HG03108 (cell line): ENCODE measurements at regions not wholly inside any gene's neighbourhood (a gene's known extent, or its start where the extent isn't known, plus 50 kb on each side); places are given as distances from the start of the nearest gene placed in this dataset.

ENCODE experiments used
- ATAC-seq: cut with Tn5 transposase; IDR thresholded peaks from one replicate; pipeline ENCODE4 v1.9.1; 2021; ENCODE audit warnings: moderate library complexity; ENCODE audit not compliant: unreplicated experiment

DNA sequence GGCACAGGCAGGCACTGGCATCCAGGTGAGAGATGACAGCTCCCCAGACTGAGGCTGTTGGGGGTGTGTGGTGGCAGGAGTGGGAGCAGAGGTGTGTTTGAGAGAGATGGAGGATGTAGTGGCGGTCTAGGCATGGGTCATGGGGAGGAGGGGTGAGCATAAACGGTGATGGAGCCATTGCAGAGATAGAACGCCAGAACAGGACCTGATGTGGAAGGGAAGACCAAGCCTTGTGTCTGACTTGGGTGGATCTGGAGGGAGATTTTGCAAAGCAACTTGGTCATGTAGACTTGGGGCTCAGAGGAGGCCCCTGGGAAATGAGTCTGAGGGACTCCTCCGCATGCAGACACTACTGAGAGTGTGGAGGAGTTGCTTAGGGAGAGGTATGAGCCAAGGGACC, 50.0 kb upstream of the CLDN5 start:
- no peak for ATAC-seq

DNA sequence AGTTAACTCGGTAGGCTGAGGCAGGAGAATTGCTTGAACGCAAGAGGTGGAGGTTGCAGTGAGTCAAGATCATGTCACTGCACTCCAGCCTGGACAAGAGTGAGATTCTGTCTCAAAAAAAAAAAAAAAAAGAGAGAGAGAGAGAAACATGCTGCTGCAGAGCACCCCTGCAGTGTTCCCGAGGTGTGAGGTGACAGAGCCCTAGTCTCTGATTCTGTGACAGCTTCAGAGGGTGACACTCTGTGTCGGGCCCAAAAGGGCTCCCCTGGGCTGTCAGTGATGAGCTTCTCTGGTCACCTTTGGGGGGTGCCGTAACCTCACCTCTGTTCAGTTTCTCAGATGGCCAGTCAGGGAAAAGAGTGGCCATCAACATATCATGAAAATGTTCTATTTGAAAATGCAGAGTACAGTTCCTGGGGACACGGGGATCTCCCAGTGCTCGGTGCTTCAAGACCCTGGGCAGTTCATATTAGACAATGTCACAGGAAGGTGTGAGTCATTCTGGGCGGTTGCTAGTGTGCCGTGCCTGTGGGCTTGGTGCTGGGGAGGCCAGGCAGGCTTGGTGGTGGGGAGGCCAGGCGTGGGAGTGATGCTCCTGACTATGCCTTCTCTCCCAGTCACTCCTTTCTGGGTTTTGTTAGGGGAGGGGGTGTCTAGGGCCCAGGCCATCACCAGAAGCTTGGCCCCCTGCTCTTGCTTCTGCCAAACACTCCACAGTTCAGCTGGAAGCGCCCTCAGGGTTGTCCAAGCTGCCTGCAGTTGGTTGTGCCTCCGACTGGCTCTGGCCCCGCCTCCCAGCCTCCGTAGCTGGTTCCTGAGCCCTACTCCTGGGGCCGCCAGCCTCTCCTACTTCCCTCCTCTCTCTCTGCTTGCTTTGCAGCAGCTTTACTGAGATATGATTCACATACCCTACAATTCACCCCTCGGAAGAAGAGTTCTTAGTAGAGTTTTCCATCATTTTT, 52.5 kb upstream of the CLDN5 start:
- ATAC-seq: no peak

DNA sequence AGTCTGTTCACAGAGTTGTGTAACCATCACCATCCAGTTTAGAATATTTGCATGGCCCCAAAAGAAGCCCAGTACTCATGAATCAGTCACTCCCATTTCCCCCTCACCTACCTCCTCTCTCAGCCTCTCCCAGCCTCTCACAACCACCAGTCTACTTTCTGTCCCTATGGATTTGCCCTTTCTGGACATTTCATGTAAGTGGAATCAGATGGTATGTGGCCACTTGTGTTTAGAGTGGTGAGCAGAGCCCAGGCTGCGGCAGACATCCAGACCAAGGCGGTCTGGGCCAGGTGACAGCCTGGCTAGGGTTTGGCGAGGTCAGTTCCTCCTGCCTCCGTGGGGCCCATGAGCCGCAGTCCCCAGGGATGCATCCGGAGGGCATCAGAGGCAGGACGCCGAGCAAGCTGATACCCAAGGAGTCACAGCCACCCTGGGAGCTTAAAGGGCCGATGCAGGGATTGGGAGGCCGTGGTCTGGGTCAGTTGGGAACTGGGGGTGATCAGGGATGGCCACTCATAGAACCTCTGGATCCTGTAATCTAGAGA, 53.3 kb upstream of the CLDN5 start:
- no peak for ATAC-seq

DNA sequence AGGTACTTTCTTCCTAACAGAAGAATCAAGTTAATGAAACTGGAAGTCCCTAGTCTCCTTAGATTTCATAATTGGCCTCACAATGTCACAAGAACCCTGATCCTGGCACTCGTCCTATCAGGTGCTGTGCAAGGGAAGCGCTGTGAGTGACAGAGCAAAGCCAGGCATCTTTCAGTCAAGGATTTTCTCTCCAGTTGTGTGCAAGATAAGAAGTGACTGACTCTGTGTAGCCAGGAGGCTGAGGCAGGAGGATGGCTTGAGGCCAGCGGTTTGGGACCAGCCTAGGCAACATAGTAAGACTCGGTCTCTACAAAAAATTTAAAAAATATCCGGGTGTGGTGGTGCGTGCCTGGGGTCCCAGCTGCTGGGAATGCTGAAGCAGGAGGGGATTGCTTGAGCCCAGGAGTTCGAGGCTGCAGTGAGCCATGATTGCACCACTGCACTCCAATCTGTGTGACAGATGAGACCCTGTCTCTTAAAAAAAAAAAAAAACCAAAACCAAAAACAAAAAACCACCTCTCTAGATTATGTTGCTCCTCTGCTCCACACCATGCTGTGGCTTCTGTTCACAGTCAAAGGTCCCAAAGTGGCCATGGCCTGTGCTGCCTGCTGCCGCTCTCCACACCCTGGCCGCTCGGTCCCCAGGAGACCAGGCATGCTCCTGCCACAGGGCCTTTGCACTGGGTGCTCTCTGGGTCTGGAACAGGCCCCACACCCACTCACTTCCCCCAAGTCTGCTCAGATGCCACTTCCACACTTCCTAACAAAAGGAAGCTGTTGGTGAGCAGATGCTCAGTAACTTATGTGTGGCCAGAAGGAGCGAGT, 54.2 kb upstream of the CLDN5 start:
- ATAC-seq: no peak

DNA sequence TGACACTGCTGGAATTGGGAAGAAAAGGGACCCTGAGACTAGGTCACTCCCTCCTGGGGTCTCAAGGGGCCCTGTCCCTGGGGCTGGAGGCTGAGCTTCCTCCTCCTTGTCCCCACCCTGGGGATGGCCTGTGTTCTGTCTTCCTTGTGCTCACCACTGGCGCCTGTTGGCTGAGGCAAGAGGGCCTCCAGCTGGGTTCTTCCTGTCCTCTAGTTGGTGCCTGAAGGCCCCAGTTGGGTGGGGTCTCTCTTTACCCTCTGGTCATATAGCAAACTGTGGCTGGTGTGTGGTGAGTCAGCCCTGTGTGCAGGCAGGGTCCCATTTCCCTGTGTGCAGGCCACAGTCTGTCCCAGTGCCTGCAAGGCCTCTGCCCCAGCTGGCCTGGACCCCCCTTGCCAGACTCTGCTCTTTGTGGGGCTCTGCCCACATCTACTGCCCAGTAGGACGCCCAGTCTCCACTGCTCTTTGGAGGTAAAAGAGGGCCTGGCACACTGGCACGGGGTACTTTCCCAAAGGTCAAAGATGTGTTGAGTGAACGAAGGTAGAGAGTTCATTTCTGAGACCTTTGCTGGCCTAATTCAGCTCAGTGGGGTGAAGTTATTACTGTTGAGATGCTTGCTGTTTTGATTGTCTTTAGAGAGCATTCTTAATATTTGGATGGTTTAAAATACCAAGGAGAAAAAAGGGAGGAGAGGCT, 55.1 kb upstream of the CLDN5 start:
- no peak for ATAC-seq

DNA sequence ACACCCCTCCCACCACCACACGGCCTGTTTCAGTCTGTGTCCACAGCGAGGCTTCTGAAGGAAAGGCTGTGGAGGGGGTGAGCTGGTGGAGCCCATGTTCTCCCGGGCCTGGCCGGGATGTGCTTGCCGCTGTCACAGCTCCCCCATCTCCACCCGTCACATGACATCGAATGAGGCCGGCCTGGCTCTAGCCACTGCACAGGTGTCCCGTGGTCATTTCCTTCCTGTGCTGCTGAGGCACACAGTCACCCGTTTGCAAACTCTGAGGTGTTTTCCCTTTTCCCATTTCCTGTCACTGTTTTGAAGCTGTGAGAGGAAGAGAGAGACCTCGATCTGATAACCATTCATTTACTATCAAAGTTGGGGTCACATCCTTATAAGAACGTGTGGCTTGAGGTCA, 55.7 kb upstream of the CLDN5 start:
- ATAC-seq: no peak

DNA sequence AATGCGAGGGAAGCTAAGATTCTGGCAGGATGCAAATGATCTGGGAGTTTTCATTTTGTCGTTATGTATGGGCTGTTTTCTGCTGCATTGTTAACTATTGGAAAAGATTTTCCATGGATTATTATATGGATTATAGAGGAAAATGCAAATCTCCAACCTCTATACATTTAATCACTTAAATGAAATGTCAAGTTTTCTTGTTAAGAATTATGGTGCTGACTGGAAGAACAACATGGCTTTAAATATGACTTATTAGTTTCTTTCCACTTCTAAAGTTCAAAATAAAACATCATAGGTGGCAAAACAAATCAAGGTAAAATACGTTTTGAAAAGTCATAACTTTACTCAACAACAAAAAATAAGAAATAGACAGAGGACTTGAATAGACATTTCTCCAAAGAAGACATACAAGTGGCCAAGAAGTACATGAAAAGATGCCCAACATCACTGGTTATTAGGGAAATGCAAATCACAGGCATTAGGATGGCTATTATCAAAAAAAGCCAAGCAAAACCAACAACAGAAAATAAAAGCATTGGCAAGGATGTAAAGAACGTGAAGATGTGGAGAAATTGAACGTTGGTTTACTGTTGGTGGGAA, 56.2 kb upstream of the CLDN5 start:
- ATAC-seq: no peak

DNA sequence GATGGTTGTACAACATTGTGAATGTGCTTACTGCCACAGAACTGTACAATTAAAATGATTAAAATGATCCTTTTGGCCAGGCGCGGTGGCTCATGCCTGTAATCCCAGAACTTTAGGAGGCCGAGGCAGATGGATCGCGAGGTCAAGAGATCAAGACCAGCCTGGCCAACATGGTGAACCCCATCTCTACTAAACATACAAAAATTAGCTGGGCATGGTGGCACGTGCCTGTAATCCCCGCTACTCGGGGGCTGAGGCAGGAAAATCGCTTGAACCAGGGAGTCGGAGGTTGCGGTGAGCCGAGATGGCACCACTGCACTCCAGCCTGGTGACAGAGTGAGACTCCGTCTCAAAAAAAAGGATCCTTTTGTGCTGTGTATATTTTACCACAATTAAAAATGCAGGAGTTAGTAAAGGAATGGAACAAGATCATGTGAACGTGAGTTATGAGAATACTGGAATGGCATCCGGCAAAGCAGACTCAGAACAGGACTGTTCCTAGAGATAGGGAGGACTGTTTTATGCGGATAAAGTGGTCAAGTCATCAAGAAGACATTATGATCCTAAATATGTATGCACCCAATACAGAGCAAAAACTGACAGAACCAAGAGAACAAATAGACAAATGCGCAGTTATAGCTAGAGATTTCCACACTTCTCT, 58.0 kb upstream of the CLDN5 start:
- ATAC-seq: no peak

DNA sequence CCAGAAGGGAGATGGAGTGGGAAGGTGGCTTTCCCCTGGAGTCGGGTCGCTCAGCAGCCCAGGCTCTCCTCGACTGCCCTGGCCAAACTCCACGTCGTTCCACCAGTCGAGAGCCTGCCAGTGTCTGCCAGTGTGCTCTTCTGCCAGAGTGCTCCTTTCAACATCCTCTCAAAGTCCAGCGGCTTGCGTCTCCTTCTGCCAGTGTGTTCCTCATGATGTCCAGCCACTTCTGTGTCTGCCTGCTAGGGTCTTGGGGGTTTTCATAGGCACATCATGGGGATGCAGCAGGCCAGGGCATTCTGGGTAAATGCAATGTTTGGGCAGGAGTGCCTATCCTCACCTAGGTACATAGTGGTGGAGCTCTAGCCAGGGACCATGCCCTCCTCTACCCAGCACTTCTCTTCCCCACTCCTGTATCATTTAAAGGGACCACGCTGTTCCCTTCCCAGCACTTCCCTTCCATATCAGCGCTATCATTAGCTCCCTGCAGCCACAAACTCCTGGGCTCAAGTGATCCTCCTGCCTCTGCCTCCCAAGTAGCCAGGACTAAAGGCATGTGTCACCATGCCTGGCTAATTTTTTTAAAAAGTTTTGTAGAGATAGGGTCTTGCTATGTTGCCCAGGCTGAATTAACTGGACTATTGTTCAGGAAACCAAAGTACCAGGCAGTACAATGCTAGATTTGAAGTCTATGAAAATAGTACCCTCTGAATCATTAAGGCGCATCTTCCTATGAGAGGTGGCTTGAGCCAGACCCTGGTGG, 62.9 kb upstream of the CLDN5 start:
- ATAC-seq: no peak

DNA sequence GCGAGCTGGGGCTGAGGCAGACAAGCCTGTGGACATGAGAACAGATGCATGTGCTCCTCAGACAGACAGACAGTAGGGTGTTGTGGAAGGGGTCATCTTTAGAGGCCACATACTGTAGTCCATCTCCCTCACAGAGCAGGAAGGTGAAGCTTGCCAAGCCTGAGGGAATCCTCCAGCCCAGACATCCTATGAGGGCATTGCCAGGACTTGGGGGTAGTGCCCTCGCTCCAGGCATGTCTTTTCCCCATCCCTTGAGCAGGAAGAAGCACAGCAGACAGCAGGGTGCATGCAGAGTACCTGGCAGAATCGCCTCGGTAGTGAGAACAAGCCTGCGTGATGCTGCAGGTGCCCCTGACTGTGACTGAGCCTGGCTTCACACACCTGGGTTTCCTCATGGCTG, 66.5 kb upstream of the CLDN5 start:
- no peak for ATAC-seq

DNA sequence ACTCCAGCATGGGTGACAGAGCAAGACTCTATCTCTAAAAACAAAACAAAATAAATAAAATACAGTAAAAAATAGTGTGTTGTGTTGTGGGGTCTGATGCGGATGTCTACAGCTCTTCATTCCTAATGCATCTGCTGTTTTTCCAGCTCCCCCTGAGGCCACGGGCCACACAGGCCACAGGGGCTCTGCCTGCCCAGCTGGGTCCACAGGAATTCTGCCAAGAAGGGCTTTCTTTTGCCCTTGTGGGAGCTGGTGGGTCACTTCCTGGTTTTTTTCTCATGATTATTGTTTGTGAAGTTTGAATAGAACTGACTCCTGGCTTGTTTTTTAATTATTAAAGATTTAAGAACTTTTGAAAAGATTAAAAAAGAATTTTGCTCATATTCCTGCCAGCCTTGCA, 67.4 kb upstream of the CLDN5 start:
- no peak for ATAC-seq

DNA sequence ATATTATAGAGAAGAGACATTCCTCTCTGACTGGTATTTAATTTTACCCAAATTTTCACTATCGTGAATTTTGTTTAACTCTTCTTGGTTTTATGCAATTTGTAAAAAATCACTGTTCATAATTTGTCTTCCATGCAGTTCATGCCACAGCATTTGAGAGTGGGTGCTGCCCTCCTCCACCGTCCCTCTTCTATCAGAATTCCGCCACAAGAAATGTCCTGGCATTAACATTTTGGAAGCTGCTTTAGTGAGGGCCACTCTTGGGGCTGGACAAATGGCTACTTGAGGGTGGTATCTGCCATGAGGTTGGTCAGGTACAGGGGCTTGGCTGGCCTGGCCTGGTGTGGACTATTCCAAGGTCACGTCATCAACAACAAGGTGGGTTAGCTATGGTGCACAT, 68.3 kb upstream of the CLDN5 start:
- no peak for ATAC-seq

DNA sequence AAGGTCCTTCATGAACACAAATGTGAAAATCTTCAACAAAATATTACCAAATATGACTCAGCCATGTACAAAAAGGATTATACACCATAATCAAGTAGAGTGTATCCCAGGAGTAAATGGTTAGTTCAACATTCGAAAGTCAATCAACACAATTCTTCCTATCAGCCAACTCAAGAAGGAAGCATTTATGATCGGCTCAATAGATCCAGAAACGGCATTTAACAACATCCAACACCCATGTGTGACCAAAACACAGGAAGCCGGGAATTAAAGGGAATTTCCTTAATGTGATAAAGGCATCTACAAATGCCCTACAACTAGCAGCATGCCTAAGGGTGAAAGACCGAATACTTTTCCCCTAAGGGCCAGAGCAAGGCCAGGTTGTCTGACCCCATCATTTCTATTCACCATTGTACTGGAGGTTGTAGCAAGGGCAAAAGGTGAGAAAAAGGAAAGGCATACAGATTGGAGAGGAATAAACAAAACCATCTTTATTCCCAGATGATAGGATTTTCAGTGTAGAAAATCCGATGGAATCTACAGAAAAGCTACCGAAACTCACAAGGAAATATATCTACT, 69.9 kb upstream of the CLDN5 start:
- no peak for ATAC-seq

DNA sequence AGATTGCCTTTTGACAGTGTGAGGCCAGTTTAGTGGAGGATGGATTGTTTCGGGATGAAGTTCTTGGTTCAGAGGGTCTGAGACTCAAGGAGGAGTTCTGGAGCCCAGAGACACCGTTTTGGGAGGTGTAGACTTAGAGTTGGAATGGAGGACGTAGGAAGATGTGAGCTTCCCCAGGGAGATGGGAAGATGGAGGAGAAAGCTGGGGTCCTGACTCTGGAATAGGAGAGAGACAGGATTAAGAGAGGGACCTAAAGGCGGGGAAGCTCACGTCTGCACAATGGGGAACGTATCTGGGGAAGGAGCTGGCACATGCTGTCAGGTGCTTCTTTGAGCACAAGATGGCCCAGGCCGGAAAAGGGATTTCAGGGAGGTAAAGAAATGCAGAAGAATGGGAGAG, 71.3 kb upstream of the CLDN5 start:
- no peak for ATAC-seq

DNA sequence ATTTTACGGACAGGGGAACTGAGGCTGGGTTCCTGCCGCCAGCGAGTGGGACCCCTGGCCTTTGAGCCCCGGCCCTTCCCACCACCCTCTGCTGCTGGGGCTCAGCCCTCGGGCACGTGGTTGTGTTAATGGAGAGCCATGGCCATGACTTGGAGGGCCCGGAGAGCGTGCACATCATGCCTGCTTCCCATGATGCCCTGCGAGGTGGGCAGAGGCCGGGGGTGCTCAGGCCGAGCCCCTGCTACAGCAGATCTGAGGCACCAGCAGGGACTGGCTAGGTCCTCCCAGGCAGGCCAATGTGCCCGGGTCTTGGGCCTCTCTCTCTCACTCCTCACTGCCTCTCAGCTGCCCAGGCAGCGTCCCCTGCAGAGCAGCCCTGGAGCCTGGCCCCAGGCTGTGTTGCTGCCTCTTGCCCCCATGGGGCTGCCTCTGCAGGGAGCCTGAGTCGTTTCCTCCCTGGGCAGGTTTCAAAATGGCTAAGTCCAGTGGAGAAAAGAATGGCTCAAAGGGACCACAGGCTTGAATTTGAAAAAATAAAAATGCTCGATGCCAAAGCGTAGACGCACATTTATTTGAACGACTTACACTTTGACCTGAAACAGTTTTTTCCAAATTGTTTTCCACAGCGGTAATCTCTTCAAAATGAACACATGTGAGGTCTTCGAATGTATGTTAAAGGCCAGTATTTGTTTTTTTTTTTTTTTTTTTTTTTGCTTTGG, 72.6 kb upstream of the CLDN5 start:
- ATAC-seq: no peak

DNA sequence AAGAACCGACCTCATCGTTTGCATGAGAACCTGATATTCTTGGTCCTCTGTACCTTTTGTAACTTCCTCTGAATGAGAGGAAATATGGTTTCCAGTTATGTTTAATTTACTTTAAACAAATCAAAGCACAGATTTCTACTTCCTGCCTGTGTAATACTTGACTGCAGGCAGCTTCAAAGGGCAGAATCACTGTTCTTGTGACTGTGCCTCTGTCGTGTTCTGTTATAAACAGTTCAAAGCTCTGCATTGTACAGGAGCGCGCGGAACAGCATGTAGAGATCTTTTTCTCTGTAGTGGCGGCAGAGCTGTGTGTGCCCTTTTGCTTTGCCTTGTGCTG, 73.2 kb upstream of the CLDN5 start:
- ATAC-seq: no peak

DNA sequence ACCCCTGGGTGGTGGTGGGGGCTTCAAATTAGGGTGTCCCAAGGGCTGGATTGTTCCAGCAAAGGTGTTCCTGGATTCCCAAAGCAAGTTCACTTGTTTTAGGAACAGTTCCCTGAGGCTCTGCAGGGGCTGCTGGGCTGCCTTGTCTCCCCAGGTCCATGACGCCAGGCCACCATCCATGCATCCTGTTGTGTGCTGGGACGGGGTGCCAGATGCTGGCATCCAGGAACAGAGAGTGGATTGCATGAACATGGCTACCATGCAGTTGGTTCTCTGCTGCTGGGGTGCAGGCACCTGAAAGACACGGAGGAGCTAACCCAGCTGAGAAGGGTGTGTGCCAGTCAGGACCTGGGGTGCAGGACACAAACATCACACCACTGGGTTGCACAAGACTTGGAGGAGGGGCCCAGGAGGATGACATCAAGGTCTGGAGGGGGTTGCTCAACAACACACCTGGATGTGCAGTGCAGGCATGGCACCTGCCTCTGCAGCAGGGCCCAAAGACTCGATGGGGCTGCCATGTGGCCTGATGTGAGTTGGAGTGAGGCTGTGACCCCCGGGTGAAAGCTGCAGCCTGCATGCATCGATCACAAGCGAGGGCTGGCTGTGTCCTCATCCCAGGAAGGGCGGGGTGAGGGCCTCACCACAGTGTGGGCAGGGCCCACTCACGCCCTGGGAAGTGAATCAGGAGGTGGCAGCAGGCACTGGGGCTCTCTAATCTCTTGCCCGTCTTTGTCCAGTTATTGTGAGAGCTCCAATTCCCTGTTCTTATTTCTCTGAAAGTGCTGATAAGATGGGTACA, 74.0 kb upstream of the CLDN5 start:
- no peak for ATAC-seq

DNA sequence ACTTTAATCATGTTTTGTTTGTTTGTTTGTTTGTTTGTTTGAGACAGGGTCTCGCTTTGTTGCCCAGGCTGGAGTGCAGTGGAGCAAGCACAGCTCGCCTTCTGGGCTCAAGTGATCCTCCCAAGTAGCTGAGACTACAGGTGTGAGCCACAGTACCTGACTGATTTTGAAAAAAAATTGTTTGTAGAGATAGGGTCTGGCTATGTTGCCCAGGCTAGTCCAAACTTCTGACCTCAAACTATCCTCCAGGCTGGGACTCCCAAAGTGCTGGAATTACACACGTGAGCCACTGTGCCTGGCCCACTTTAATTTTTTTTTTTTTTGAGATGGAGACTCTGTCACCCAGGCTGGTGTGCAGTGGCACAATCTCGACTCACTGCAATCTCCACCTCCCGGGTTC, 74.8 kb upstream of the CLDN5 start:
- ATAC-seq: no peak
